OCI-LY7 (cell line): ENCODE measurements at regions not wholly inside any gene's neighbourhood (a gene's known extent, or its start where the extent isn't known, plus 50 kb on each side); places are given as distances from the start of the nearest gene placed in this dataset.

Experiments
- EZH2phosphoT487 ChIP-seq: fragments of 200-600 bp; sonication (generic); IDR thresholded peaks from 2 replicates; pipeline ENCODE4 v1.6.1; 2018; ENCODE audit warnings: low read depth, borderline replicate concordance, mild to moderate bottlenecking, mixed run types, antibody characterized with exemption, low read length, moderate library complexity, mixed read lengths
- TF ChIP-seq, protein P1 (sequence below): fragments of 200-600 bp; sonication (generic); conservative IDR thresholded peaks from 2 replicates; pipeline ENCODE4 v1.5.1; 2014; ENCODE audit warnings: mild to moderate bottlenecking, antibody characterized with exemption, low read length, moderate library complexity, mixed read lengths

DNA sequence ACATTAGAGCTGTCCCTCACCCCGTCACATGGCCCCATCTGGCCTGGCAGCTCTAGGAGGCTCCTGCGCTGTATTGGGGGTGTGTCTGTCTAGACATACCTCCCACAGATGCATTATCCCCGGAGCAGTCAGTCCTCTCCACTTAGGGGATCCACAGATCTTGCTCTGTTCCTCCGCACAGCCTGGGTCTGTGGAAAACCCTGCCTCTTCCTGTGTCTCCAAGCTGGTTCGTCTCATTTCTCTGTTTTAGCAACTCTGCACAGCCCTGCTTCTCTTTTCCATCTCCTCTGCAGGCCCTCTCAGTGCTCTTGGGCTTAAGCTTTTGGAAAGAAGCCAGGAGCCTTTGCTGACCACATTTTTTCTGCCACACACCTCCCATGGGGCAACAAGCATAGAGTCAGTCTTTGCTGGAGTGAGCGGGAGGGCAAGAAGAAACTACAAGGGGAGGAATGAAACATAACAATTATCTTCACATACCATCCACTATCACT, 241.5 kb downstream of the FOXD2 start:
- TF ChIP-seq, protein P1, sequence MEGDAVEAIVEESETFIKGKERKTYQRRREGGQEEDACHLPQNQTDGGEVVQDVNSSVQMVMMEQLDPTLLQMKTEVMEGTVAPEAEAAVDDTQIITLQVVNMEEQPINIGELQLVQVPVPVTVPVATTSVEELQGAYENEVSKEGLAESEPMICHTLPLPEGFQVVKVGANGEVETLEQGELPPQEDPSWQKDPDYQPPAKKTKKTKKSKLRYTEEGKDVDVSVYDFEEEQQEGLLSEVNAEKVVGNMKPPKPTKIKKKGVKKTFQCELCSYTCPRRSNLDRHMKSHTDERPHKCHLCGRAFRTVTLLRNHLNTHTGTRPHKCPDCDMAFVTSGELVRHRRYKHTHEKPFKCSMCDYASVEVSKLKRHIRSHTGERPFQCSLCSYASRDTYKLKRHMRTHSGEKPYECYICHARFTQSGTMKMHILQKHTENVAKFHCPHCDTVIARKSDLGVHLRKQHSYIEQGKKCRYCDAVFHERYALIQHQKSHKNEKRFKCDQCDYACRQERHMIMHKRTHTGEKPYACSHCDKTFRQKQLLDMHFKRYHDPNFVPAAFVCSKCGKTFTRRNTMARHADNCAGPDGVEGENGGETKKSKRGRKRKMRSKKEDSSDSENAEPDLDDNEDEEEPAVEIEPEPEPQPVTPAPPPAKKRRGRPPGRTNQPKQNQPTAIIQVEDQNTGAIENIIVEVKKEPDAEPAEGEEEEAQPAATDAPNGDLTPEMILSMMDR = no peak
- no peak for TF ChIP-seq EZH2phosphoT487
